CD4-positive, alpha-beta T cell (primary cell): ENCODE measurements at regions not wholly inside any gene's neighbourhood (a gene's known extent, or its start where the extent isn't known, plus 50 kb on each side); places are given as distances from the start of the nearest gene placed in this dataset.

Source experiments
- ATAC-seq: fragments of 200-7000 bp; cut with Tn5 transposase; one replicate; pipeline ENCODE4 v1.10.0; 2022; ENCODE audit warnings: mild to moderate bottlenecking; ENCODE audit not compliant: poor library complexity
- CTCF ChIA-PET: fragments of 350-600 bp; sonication (Branson Sonifier 250); formaldehyde crosslinking; loops from one replicate; lab custom pipeline; 2021; ENCODE audit warnings: antibody characterized with exemption, inconsistent platforms; lab: Charles Lee
- POLR2A ChIA-PET: fragments of 350-600 bp; sonication (Branson Sonifier 250); formaldehyde crosslinking; loops from one replicate; lab custom pipeline; 2021; ENCODE audit warnings: antibody characterized with exemption, inconsistent platforms; lab: Charles Lee
- DNase-seq, 14 experiments: peaks; one replicate each; pipeline ENCODE4 v3.0.0-alpha.2; 2013 to 2020; ENCODE audit warnings: mixed read lengths in 2 of 14
- H3K27ac ChIP-seq, 2 donors: one replicate each; pipeline versions ENCODE4 v1.5.1 to v1.7.0; 2013; ENCODE audit warnings: low read length in 2 of 2, low read depth in 1 of 2, mild to moderate bottlenecking in 1 of 2
- H3K27me3 ChIP-seq, 2 experiments: 1 replicate in 1 of 2; 2 replicates in 1 of 2; pipeline versions ENCODE4 v1.6.1 to v1.7.0; 2013; ENCODE audit warnings: low read length in 2 of 2, control low read depth in 1 of 2, mild to moderate bottlenecking in 1 of 2, moderate library complexity in 1 of 2; ENCODE audit not compliant: insufficient read depth in 2 of 2, control insufficient read depth in 1 of 2
- H3K36me3 ChIP-seq: one replicate; pipeline ENCODE4 v1.6.1; 2013; ENCODE audit warnings: low read length, control low read depth; ENCODE audit not compliant: insufficient read depth
- H3K4me1 ChIP-seq: one replicate; pipeline ENCODE4 v1.6.1; 2013; ENCODE audit warnings: low read length, control low read depth; ENCODE audit not compliant: insufficient read depth
- H3K4me3 ChIP-seq: one replicate; pipeline ENCODE4 v1.5.1; 2013; ENCODE audit warnings: mild to moderate bottlenecking, low read length, moderate library complexity
- H3K9me3 ChIP-seq, 2 experiments: 1 replicate in 1 of 2; 2 replicates in 1 of 2; pipeline versions ENCODE4 v1.6.1 to v1.7.0; 2013; ENCODE audit warnings: low read length in 2 of 2, mild to moderate bottlenecking in 2 of 2, control low read depth in 1 of 2, moderate library complexity in 1 of 2; ENCODE audit not compliant: control insufficient read depth in 1 of 2, insufficient read depth in 1 of 2
- H3K27ac Mint-ChIP-seq: one replicate; pipeline ENCODE4 v1.8.0; 2020; ENCODE audit warnings: mixed read lengths
- H3K27me3 Mint-ChIP-seq: one replicate; pipeline ENCODE4 v1.8.0; 2021; ENCODE audit warnings: mixed read lengths
- H3K36me3 Mint-ChIP-seq: one replicate; pipeline ENCODE4 v1.8.0; 2021; ENCODE audit warnings: low read depth, mixed read lengths
- H3K4me1 Mint-ChIP-seq: one replicate; pipeline ENCODE4 v1.8.0; 2021; ENCODE audit warnings: low read depth, mixed read lengths
- H3K4me3 Mint-ChIP-seq: one replicate; pipeline ENCODE4 v1.8.0; 2020; ENCODE audit warnings: mild to moderate bottlenecking, mixed read lengths
- H3K9me3 Mint-ChIP-seq: one replicate; pipeline ENCODE4 v1.8.0; 2020; ENCODE audit warnings: mixed read lengths
- CTCF ChIP-seq: fragments of 200-600 bp; IDR thresholded peaks from one replicate; pipeline ENCODE4 v1.8.0; 2022; ENCODE audit warnings: antibody characterized with exemption, mild to moderate bottlenecking
- intact Hi-C, 2 experiments: fragments of 100-400 bp; cut with DNase I in 1 of 2; cut with micrococcal nuclease in 1 of 2; formaldehyde crosslinking; loops; one replicate each; pipeline versions ENCODE4 v1.15.1 to v1.9.0; 2023 to 2025; cut with DNase I, micrococcal nuclease

- no peak for ATAC-seq
- Mint-ChIP-seq H3K36me3 (peaks cover 48% of the 10 kb centered on the region), H3K4me3 (no peak overlapping the region), H3K27ac (no peak overlapping the region), H3K9me3 (peaks cover 7% of the 10 kb centered on the region), H3K27me3 (no peaks in the 10 kb centered on the region), H3K4me1 (no peaks in the 10 kb centered on the region)
- DNase-seq, result no peak
- H3K9me3 ChIP-seq, result no peaks in the 10 kb centered on the region
- H3K4me3 ChIP-seq, result no peak overlapping the region
- POLR2A ChIA-PET, result no interaction called here
- no peak overlapping the region for H3K27ac ChIP-seq
- TF ChIP-seq CTCF, result no peak
- H3K27me3 ChIP-seq, result no peaks in the 10 kb centered on the region
- intact Hi-C loops, result no loop called here
- H3K36me3 ChIP-seq, result no peaks in the 10 kb centered on the region
- CTCF ChIA-PET, result no interaction called here
- H3K4me1 ChIP-seq, result no peaks in the 10 kb centered on the region
These were observed 174.8 kb downstream of the LTN1 start for GRCh38 chr21:28817871-28818270.

GRCh38 chr21:28811860-28812259 is 180.8 kb downstream of the LTN1 start:
- no peaks in the 10 kb centered on the region for H3K4me1 Mint-ChIP-seq

GRCh38 chr21:28810826-28811524 is 181.7 kb downstream of the LTN1 start:
- H3K4me1 ChIP-seq, result no peaks in the 10 kb centered on the region
- no peak overlapping the region for H3K4me3 ChIP-seq
- intact Hi-C loops, result no loop called here
- ATAC-seq (no peak), DNase-seq (no peak)
- ChIA-PET POLR2A (no interaction called here), CTCF (no interaction called here)
- no peaks in the 10 kb centered on the region for H3K4me1 Mint-ChIP-seq
- TF ChIP-seq CTCF, result no peak
- H3K27ac Mint-ChIP-seq, result no peak overlapping the region
- no peaks in the 10 kb centered on the region for H3K9me3 ChIP-seq
- H3K27ac ChIP-seq, result no peak overlapping the region
- peaks cover 58% of the 10 kb centered on the region for H3K36me3 Mint-ChIP-seq
- H3K36me3 ChIP-seq, result no peaks in the 10 kb centered on the region
- H3K27me3 ChIP-seq, result no peaks in the 10 kb centered on the region
- peaks cover 13% of the 10 kb centered on the region for H3K9me3 Mint-ChIP-seq
- H3K27me3 Mint-ChIP-seq, result no peaks in the 10 kb centered on the region
- no peak overlapping the region for H3K4me3 Mint-ChIP-seq

More at GRCh38 chr21:28811860-28812259, 180.8 kb downstream of the LTN1 start:
- H3K4me3 ChIP-seq, result no peak overlapping the region
- Mint-ChIP-seq H3K9me3 (peaks cover 14% of the 10 kb centered on the region), H3K27ac (no peak overlapping the region), H3K4me3 (no peak overlapping the region), H3K36me3 (peaks cover 60% of the 10 kb centered on the region), H3K27me3 (no peaks in the 10 kb centered on the region)
- DNase-seq, result no peak
- POLR2A ChIA-PET, result no interaction called here
- H3K27me3 ChIP-seq, result no peaks in the 10 kb centered on the region
- no peak for TF ChIP-seq CTCF
- no peak overlapping the region for H3K27ac ChIP-seq
- CTCF ChIA-PET, result no interaction called here
- intact Hi-C loops, result no loop called here
- H3K9me3 ChIP-seq, result no peaks in the 10 kb centered on the region
- H3K36me3 ChIP-seq, result no peaks in the 10 kb centered on the region
- no peak for ATAC-seq
- no peaks in the 10 kb centered on the region for H3K4me1 ChIP-seq
